ENCODE measurements at regions not wholly inside any gene's neighbourhood (a gene's known extent, or its start where the extent isn't known, plus 50 kb on each side); places are given as distances from the start of the nearest gene placed in this dataset.

DNA sequence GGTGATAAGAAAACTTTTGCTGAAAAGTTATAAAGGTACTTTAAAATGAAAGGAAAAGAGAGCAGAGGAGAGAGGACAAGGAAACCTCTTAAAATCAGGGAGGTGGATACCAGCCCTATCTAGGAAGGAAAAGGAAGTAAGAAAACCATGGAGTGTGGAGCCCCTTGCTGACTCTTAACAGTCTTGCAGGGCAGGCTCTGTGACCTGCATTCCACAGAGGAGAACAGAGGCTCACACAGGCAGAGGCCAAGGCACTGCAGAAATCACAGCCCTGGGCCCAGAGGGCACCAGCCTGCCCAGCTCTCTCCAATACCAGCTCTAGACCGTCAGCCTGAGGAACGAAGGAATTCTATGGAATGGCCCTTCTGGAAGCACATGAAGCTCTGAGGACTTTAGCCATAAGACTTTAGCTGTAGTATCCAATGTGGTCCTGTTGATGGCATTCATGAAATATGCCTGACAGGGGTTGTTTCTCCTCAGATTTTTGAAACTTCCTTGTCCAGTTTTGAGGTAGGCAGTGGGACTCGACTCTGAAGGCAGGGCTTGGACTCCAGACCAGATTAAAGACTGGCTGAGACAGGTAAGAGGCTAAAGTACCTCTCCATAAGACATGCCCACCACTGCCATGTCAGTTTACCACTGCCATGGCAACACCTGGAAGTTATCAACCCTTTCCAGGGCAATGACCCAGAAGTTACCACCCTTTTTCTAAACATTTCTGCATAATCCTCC is 216.3 kb downstream of the ANAPC1 start:
- CTCF ChIA-PET = interaction anchor here (0.7 kb wide), 1 partner anchor 257 kb away, joined by 6 read pairs; no protein-coding TSS in a partner anchor
- no TSS peak for BruUV-seq (replicated peaks)
- in situ Hi-C loops (cut with HindIII; ENCODE audit: low pct_unique_long_range_greater_than_20kb, low sequenced_read_pairs) = no loop called here

GRCh38 chr2:111668274-111668616 is 215.7 kb downstream of the ANAPC1 start:
- no peaks in the 10 kb centered on the region for H3K36me3 ChIP-seq (ENCODE audit: control insufficient read depth, insufficient read depth, low read length)
- no peaks in the 10 kb centered on the region for H3K9me3 ChIP-seq (ENCODE audit: control insufficient read depth, insufficient read depth, low read depth, low read length)
- in situ Hi-C loops (cut with HindIII; ENCODE audit: low pct_unique_long_range_greater_than_20kb, low sequenced_read_pairs) = no loop called here
- H3K4me3 ChIP-seq (ENCODE audit: low read depth in 2 of 2, low read length in 2 of 2) = no peak overlapping the region
- CTCF ChIA-PET = interaction anchor here (0.7 kb wide), 1 partner anchor 256 kb away, joined by 6 read pairs; no protein-coding TSS in a partner anchor
- intact Hi-C loops (cut with micrococcal nuclease; ENCODE audit: unreplicated experiment) = no loop called here
- POLR2A ChIA-PET = no interaction called here
- DNase-seq (ENCODE audit: low read depth, low spot score) (no peak), ATAC-seq (no peak)
- H3K27ac ChIP-seq (ENCODE audit: low read length) = peak overlapping the region; percentile 51; the same call in 1 of the 2 replicates
- 0 out of 2 replicates have a peak, but pooled peaks cover 3% of the 10 kb centered on the region for H3K4me1 ChIP-seq (ENCODE audit: control insufficient read depth, insufficient read depth, low read length)
- TF ChIP-seq, protein P1, sequence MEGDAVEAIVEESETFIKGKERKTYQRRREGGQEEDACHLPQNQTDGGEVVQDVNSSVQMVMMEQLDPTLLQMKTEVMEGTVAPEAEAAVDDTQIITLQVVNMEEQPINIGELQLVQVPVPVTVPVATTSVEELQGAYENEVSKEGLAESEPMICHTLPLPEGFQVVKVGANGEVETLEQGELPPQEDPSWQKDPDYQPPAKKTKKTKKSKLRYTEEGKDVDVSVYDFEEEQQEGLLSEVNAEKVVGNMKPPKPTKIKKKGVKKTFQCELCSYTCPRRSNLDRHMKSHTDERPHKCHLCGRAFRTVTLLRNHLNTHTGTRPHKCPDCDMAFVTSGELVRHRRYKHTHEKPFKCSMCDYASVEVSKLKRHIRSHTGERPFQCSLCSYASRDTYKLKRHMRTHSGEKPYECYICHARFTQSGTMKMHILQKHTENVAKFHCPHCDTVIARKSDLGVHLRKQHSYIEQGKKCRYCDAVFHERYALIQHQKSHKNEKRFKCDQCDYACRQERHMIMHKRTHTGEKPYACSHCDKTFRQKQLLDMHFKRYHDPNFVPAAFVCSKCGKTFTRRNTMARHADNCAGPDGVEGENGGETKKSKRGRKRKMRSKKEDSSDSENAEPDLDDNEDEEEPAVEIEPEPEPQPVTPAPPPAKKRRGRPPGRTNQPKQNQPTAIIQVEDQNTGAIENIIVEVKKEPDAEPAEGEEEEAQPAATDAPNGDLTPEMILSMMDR (IDR thresholded peaks at IDR 0.05) = no peak
- TF ChIP-seq POLR2AphosphoS5 (IDR thresholded peaks at IDR 0.05; ENCODE audit: low read depth, low read length) = no peak
- TF ChIP-seq SIN3A (IDR thresholded peaks at IDR 0.05; ENCODE audit: borderline replicate concordance, insufficient read depth, low read depth, low read length) = no peak
- TF ChIP-seq TCF7L2 (IDR thresholded peaks at IDR 0.05; ENCODE audit: low read depth, low read length) = no peak
- TF ChIP-seq, protein P2, sequence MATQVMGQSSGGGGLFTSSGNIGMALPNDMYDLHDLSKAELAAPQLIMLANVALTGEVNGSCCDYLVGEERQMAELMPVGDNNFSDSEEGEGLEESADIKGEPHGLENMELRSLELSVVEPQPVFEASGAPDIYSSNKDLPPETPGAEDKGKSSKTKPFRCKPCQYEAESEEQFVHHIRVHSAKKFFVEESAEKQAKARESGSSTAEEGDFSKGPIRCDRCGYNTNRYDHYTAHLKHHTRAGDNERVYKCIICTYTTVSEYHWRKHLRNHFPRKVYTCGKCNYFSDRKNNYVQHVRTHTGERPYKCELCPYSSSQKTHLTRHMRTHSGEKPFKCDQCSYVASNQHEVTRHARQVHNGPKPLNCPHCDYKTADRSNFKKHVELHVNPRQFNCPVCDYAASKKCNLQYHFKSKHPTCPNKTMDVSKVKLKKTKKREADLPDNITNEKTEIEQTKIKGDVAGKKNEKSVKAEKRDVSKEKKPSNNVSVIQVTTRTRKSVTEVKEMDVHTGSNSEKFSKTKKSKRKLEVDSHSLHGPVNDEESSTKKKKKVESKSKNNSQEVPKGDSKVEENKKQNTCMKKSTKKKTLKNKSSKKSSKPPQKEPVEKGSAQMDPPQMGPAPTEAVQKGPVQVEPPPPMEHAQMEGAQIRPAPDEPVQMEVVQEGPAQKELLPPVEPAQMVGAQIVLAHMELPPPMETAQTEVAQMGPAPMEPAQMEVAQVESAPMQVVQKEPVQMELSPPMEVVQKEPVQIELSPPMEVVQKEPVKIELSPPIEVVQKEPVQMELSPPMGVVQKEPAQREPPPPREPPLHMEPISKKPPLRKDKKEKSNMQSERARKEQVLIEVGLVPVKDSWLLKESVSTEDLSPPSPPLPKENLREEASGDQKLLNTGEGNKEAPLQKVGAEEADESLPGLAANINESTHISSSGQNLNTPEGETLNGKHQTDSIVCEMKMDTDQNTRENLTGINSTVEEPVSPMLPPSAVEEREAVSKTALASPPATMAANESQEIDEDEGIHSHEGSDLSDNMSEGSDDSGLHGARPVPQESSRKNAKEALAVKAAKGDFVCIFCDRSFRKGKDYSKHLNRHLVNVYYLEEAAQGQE (IDR thresholded peaks at IDR 0.05; ENCODE audit: insufficient read depth in 1 of 2, low read depth in 2 of 2, low read length in 1 of 2) = no peak
- H3K27me3 ChIP-seq (ENCODE audit: control insufficient read depth, insufficient read depth, low read length) = no peaks in the 10 kb centered on the region
- no TSS peak for BruUV-seq (replicated peaks)

More for the DNA sequence above, 216.3 kb downstream of the ANAPC1 start:
- POLR2A ChIA-PET = interaction anchor here (0.5 kb wide), 1 partner anchor 21 kb away, joined by 3 read pairs; no protein-coding TSS in a partner anchor
- H3K27ac ChIP-seq (ENCODE audit: low read length) = peak overlapping the region; percentile 46
- DNase-seq (ENCODE audit: low read depth, low spot score) (peak; percentile 30), ATAC-seq (peak; percentile 89)
- H3K4me3 ChIP-seq (ENCODE audit: low read depth in 2 of 2, low read length in 2 of 2) = no peak overlapping the region
- H3K4me1 ChIP-seq (ENCODE audit: control insufficient read depth, insufficient read depth, low read length) = 0 out of 2 replicates have a peak, but pooled peaks cover 7% of the 10 kb centered on the region
- no peaks in the 10 kb centered on the region for H3K36me3 ChIP-seq (ENCODE audit: control insufficient read depth, insufficient read depth, low read length)
- no peaks in the 10 kb centered on the region for H3K27me3 ChIP-seq (ENCODE audit: control insufficient read depth, insufficient read depth, low read length)
- intact Hi-C loops (cut with micrococcal nuclease; ENCODE audit: unreplicated experiment) = no loop called here
- H3K9me3 ChIP-seq (ENCODE audit: control insufficient read depth, insufficient read depth, low read depth, low read length) = no peaks in the 10 kb centered on the region
- TF ChIP-seq, protein P1 (IDR thresholded peaks at IDR 0.05) = peak; percentile 62
- no peak for TF ChIP-seq SIN3A (IDR thresholded peaks at IDR 0.05; ENCODE audit: borderline replicate concordance, insufficient read depth, low read depth, low read length)
- no peak for TF ChIP-seq POLR2AphosphoS5 (IDR thresholded peaks at IDR 0.05; ENCODE audit: low read depth, low read length)
